SIG-M5 treated with dmso at 0.1 percent for 504 hours (cell line): ENCODE measurements at regions not wholly inside any gene's neighbourhood (a gene's known extent, or its start where the extent isn't known, plus 50 kb on each side); places are given as distances from the start of the nearest gene placed in this dataset.

Source experiments
- DNase-seq: peaks from one replicate; lab custom pipeline; 2025; ENCODE audit not compliant: unreplicated experiment; lab: John Stamatoyannopoulos, UW

- DNase-seq = no peak
Measured at GRCh38 chr6:167576828-167577503, 249.7 kb upstream of the AFDN start.

GRCh38 chr6:167577891-167578361, 248.8 kb upstream of the AFDN start:
- DNase-seq = no peak

DNA sequence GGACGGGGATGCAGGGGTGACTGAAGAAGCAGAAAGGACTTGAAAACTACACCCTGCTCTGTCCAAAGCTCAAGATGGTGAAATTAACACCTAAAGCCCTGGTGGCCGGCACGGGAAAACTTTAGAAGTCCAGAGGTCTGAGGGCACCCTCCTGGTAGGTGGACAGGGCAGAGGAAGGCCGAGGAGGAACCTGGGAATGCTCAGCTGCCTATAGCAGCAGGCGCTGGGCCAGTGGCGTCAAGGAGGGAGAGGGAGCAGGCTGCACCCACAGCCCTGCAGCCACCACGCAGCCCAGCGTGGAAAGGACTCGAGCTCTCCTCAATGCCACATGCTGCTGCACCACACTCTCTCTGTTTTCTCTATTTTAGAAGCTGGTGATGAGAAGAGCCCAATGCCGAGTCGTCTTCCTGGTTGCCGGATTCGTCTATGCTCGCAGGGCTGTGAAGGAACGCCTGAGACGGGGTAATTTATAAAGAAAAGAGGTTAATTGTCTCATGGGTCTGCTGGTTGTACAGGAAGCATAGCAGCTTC, 248.3 kb upstream of the AFDN start:
- no peak for DNase-seq

DNA sequence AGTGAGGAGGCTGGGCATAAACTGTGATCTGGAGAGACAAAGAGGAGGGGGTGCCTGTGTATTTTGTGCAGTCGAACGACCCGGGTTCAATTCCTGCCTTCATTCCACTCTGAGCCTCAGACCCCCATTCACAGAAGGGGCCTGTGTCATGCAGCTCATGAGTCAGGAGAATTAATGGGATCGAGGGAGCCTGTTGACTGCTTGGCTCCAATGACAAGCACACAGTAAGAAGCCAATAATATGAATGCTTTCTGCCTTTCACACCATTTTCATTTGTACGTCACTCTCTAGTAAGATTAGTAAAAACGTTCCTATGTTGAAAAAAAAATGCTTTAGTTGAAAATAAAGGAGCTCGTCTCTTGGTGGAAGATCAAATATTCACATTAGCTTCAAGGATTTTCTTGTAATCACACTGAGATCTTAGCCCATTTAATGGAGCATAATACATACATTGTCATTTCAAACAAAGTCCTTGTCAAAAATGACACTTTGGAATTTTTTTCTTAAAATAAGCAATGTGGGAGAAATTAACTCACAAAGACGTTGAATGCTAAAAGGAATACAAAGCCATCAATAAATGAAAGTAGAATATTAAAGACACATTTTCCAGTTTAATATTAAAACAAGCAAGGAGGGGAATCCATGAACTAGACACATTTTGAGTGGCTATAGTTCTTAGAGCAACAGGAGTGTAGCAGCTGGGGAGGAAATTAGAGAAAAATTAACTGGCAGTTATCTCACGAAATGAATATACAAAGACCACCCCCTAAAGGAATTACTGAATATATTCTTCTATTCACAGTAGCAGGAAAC, 246.7 kb upstream of the AFDN start:
- DNase-seq = no peak

DNA sequence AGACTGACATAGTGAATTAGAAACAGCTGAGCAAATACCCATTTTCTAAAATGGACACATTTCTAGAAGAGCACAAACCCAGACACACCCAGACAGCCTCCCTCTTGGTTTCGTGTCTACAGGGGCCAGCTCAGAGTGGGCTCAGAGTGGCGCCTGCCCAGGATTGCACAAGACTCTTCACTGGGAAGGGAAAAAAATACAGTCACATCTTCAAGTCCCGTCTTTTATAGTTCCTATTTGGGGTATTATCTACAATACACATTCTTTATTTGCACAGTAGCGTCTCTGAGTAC, 246.1 kb upstream of the AFDN start:
- DNase-seq = no peak

DNA sequence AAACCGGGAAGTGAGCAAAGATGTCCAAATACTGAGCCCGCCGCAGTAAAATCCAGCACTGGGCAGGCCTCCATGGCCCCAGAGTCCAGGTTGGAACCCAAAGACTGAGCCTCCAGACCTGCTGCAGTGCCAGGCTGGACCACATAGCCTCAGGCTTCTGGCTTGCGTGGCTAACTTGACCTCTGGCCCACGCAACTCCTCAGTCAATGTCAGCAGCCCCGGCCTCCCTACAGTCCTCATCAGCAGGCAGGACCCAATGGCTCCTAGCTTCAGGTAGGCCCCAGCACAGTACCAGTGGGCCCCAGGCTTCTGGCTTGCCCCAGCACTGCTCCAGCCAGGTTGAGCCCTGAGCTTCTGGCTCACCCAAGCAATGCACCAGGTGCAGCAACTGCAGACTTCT, 245.1 kb upstream of the AFDN start:
- no peak for DNase-seq

DNA sequence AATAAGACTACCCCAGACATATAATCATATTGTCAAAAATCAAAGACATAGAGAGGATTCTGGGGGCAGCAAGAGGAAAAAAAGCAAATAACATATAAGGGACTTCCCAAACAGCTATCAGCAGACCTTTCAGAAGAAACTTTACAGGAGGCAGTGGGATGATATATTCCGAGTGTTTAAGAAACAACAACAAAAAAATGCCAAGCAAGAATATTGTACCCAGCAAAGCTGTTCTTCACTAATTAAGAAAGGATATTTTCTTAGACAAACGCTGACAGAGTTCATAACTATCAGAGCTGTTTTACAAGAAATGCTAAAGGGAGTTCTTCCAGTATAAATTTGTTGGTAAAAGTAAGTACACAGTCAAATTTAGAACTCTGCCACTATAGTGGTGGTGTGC, 243.3 kb upstream of the AFDN start:
- DNase-seq = no peak

DNA sequence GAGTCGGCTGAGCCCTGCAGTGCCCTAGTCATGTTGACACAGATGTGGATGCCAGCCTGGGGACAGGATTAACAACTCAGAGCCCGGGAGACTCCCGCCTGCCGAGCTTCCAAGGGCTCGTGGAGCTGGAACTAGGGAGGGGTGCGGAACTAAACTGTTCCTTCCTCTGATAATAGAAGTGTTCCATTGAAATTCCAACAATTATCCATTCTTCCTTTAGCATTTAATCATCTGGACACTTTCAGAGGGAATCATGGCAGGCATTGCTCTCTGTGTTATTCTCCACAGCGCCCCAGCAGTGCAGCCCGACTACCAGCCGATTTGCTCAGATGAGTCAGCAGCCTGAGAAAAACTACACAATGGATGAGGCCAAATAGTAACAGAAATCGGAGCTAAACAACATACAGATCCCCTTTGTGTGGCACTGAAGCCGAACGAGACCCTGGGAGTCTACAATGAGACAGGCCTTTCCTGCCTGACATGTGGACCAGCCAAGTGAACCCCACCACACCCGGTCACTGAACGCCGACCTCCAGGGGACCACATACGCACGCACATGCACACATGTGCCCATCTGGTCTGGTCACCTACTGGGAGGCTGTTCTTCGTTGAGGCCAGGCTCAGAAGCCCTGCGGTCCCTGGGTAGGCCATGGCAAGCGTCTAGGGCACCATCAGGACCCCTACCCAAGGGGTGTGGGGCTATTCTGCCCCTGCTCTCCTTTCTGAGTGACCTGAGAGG, 238.4 kb upstream of the AFDN start:
- no peak for DNase-seq

- no peak for DNase-seq
Measured at GRCh38 chr6:167588920-167589614, 237.6 kb upstream of the AFDN start.

DNA sequence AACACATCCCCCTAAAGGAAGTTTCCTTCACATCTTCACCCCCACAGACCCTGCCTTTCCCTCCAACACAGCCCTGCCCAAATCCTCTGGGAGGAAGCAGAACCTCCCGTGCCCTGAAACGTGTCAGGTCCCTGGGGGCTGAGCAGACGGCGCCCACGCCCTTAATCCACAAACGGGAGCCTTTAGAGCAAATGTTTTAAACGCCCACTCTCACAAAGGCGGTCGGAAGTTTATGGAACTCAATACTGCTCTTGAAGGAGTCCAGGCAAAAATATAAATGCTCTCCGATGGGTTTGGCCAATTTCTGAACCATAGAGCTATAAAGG, 237.1 kb upstream of the AFDN start:
- DNase-seq = no peak

DNA sequence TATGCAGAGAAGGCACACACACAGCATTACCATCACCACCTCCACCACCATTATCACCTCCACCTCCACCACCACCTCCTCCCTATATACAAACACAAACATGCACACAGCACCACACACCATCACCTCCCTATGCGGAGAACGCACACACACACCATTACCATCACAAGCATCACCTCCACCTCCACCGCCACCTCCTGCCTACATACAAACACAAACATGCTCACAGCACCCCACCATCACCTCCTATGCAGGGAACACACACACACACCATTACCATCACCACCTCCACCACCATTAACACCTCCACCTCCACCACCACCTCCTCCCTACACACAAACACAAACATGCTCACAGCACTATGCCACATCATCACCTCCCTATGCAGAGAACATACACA, 236.5 kb upstream of the AFDN start:
- no peak for DNase-seq
